H1 (cell line): ENCODE measurements at regions not wholly inside any gene's neighbourhood (a gene's known extent, or its start where the extent isn't known, plus 50 kb on each side); places are given as distances from the start of the nearest gene placed in this dataset.

Experiments
- CEBPB ChIP-seq: IDR thresholded peaks from 2 replicates; pipeline ENCODE4 v1.6.1; 2012; ENCODE audit warnings: low read depth, low read length
- CHD2 ChIP-seq: IDR thresholded peaks from 2 replicates; pipeline ENCODE4 v1.6.1; 2012; ENCODE audit warnings: low read length, improper control_type of control experiment
- CTCF ChIP-seq, 3 experiments: IDR thresholded peaks; 1 replicate in 2 of 3; 2 replicates in 1 of 3; pipeline versions ENCODE4 v1.5.1 to v1.6.1; 2011; ENCODE audit warnings: low read length in 3 of 3, mild to moderate bottlenecking in 3 of 3, inconsistent platforms in 2 of 3, low read depth in 1 of 3, moderate library complexity in 1 of 3; ENCODE audit not compliant: insufficient read depth in 1 of 3; ENCODE audit errors: control extremely low read depth in 1 of 3
- EP300 ChIP-seq, 2 experiments: IDR thresholded peaks; 1 replicate in 1 of 2; 2 replicates in 1 of 2; pipeline ENCODE4 v1.6.1; 2011 to 2012; ENCODE audit warnings: low read depth in 2 of 2, low read length in 2 of 2, mild to moderate bottlenecking in 2 of 2, borderline replicate concordance in 1 of 2, inconsistent platforms in 1 of 2, moderate library complexity in 1 of 2
- EZH2 ChIP-seq: fragments of 200-600 bp; sonication (generic); IDR thresholded peaks from 2 replicates; pipeline ENCODE4 v1.7.1; 2012; ENCODE audit warnings: low read depth, mild to moderate bottlenecking, moderate library complexity, low read length, inconsistent platforms; ENCODE audit not compliant: severe bottlenecking
- HDAC6 ChIP-seq: IDR thresholded peaks from one replicate; pipeline ENCODE4 v1.7.1; 2012; ENCODE audit warnings: low read depth, mild to moderate bottlenecking, inconsistent platforms, low read length, moderate library complexity
- JUN ChIP-seq: IDR thresholded peaks from 2 replicates; pipeline ENCODE4 v1.6.1; 2011; ENCODE audit warnings: low read depth, mild to moderate bottlenecking, improper control_type of control experiment, low read length
- MAFK ChIP-seq: IDR thresholded peaks from 2 replicates; pipeline ENCODE4 v1.6.1; 2012; ENCODE audit warnings: low read depth, mild to moderate bottlenecking, improper control_type of control experiment, low read length
- POLR2AphosphoS5 ChIP-seq: IDR thresholded peaks from 2 replicates; pipeline ENCODE4 v1.6.1; 2011; ENCODE audit warnings: low read depth, low read length
- SIN3A ChIP-seq, 2 experiments: IDR thresholded peaks in 1 of 2; conservative IDR thresholded peaks in 1 of 2; 2 replicates each; pipeline ENCODE4 v1.6.1; 2011 to 2012; ENCODE audit warnings: low read length in 2 of 2, improper control_type of control experiment in 1 of 2, low read depth in 1 of 2, mild to moderate bottlenecking in 1 of 2
- SUZ12 ChIP-seq: fragments of 200-600 bp; sonication (generic); IDR thresholded peaks from 2 replicates; pipeline ENCODE4 v1.6.1; 2012; ENCODE audit warnings: mild to moderate bottlenecking, inconsistent platforms, low read length, moderate library complexity, mixed read lengths
- TAF1 ChIP-seq: IDR thresholded peaks from 2 replicates; pipeline ENCODE4 v1.6.1; 2011; ENCODE audit warnings: mild to moderate bottlenecking, low read depth, low read length
- TEAD4 ChIP-seq: IDR thresholded peaks from 2 replicates; pipeline ENCODE4 v1.6.1; 2012; ENCODE audit warnings: low read depth, low read length, inconsistent platforms, mixed read lengths
- USF2 ChIP-seq: IDR thresholded peaks from 2 replicates; pipeline ENCODE4 v1.6.1; 2011; ENCODE audit warnings: low read length, improper control_type of control experiment

DNA sequence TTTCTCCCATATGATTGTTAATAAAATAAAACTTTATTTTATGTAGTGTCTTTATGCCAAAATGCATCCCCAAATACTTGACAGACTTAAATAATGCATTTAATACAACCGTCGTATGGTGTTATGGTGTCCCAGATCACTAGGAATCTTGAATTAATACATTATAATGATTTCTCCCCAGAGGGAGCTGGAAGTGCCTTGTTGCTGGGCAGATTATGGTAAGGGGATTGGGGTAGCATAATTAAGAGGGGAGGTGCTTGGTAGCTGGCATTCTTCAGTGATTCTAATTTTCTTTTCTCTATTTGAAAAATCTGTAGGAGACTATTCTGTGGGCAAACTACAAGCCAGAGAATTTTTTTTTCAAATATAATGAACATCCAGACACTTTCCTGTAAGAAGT, 1043.7 kb downstream of the ADGRL2 start:
- TF ChIP-seq EP300 (IDR thresholded peaks at IDR 0.05; ENCODE audit: borderline replicate concordance in 1 of 2, low read depth in 2 of 2, low read length in 2 of 2) (no peak), CTCF (IDR thresholded peaks at IDR 0.05; ENCODE audit: control extremely low read depth in 1 of 3, insufficient read depth in 1 of 3, low read depth in 1 of 3, low read length in 3 of 3) (no peak), CEBPB (no peak), POLR2AphosphoS5 (no peak), SUZ12 (no peak), JUN (no peak), TAF1 (no peak), MAFK (no peak), HDAC6 (no peak), CHD2 (no peak), EZH2 (no peak), TEAD4 (no peak), SIN3A (conservative IDR thresholded peaks at IDR 0.05 in 1 of 2, IDR thresholded peaks at IDR 0.05 in 1 of 2; ENCODE audit: low read depth in 1 of 2, low read length in 2 of 2) (no peak), USF2 (no peak)
